ENCODE measurements at regions not wholly inside any gene's neighbourhood (a gene's known extent, or its start where the extent isn't known, plus 50 kb on each side); places are given as distances from the start of the nearest gene placed in this dataset.
"Not testable (repeated sequence)": the region's sequence is repeated elsewhere in the genome, so short reads cannot be mapped to it uniquely, and the experiment has no call there.

- not testable (repeated sequence) for DNase-seq (ENCODE audit: low spot score)
Measured at GRCh38 chr5:134471858-134472449, 53.5 kb upstream of the JADE2 start.

GRCh38 chr5:134468921-134469400, 56.5 kb upstream of the JADE2 start:
- DNase-seq (ENCODE audit: low spot score) = no peak

- DNase-seq (ENCODE audit: low spot score) = no peak
Measured at GRCh38 chr5:134467231-134467630, 55.5 kb upstream of the CDKN2AIPNL start.

GRCh38 chr5:134466241-134467069, 54.8 kb upstream of the CDKN2AIPNL start:
- DNase-seq (ENCODE audit: low spot score) = peak; percentile 83

- DNase-seq (ENCODE audit: low spot score) = peak; percentile 96
Measured at GRCh38 chr5:134465816-134466240, 54.1 kb upstream of the CDKN2AIPNL start.

- DNase-seq (ENCODE audit: low spot score) = no peak
Measured at GRCh38 chr5:134464988-134465815, 53.5 kb upstream of the CDKN2AIPNL start.

- DNase-seq (ENCODE audit: low spot score) = no peak
Measured at GRCh38 chr5:134463991-134464760, 52.5 kb upstream of the CDKN2AIPNL start.

GRCh38 chr5:134463176-134463720, 51.6 kb upstream of the CDKN2AIPNL start:
- no peak for DNase-seq (ENCODE audit: low spot score)

- no peak for DNase-seq (ENCODE audit: low spot score)
Measured at GRCh38 chr5:134462761-134463160, 51.1 kb upstream of the CDKN2AIPNL start.

- DNase-seq (ENCODE audit: low spot score) = no peak
Measured at GRCh38 chr5:134462047-134462575, 50.4 kb upstream of the CDKN2AIPNL start.

All from AG08396 (cell line).